ENCODE measurements at regions not wholly inside any gene's neighbourhood (a gene's known extent, or its start where the extent isn't known, plus 50 kb on each side); places are given as distances from the start of the nearest gene placed in this dataset.

DNA sequence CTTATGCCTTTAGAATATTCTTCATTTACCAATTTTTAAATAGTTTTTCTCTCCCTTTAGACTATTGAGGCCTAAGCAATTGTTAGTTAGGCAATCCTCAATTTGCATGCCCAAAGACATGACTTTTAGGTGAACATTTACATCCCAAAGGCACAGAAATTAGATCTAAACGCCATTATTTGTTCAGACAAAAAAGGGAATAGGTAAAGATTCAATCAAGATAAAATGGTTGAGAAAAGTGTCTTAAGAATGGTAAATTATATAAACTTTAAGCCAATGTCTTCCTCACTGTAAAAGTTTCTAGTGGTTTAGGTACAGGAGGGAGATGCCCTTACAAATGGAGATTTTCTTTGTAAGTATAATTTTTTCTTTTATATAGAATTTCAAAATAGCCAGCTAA, 50.2 kb upstream of the MME start:
- no peak for DNase-seq (ENCODE audit: low spot score in 2 of 2)
- H3K9me3 ChIP-seq: peaks cover 0 to 15% of the 10 kb centered on the region in 2 donors
- intact Hi-C loops (cut with DNase I): no loop called here

GRCh38 chr3:155026999-155027591, 53.0 kb upstream of the MME start:
- TF ChIP-seq, protein P1, sequence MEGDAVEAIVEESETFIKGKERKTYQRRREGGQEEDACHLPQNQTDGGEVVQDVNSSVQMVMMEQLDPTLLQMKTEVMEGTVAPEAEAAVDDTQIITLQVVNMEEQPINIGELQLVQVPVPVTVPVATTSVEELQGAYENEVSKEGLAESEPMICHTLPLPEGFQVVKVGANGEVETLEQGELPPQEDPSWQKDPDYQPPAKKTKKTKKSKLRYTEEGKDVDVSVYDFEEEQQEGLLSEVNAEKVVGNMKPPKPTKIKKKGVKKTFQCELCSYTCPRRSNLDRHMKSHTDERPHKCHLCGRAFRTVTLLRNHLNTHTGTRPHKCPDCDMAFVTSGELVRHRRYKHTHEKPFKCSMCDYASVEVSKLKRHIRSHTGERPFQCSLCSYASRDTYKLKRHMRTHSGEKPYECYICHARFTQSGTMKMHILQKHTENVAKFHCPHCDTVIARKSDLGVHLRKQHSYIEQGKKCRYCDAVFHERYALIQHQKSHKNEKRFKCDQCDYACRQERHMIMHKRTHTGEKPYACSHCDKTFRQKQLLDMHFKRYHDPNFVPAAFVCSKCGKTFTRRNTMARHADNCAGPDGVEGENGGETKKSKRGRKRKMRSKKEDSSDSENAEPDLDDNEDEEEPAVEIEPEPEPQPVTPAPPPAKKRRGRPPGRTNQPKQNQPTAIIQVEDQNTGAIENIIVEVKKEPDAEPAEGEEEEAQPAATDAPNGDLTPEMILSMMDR (IDR thresholded peaks at IDR 0.05): no peak
- Histone ChIP-seq H3K4me1 (no peaks in the 10 kb centered on the region), H3K9me3 (peaks cover 0 to 15% of the 10 kb centered on the region in 2 donors), H3K36me3 (no peaks in the 10 kb centered on the region), H3K27ac (no peak overlapping the region), H3K27me3 (no peaks in the 10 kb centered on the region), H3K4me3 (no peak overlapping the region)
- no peak for DNase-seq (ENCODE audit: low spot score in 2 of 2)
- intact Hi-C loops (cut with DNase I): no loop called here

More for the DNA sequence above, 50.2 kb upstream of the MME start:
- H3K36me3 ChIP-seq: no peaks in the 10 kb centered on the region
- H3K4me3 ChIP-seq: no peak overlapping the region
- H3K27ac ChIP-seq: no peak overlapping the region
- TF ChIP-seq, protein P1 (IDR thresholded peaks at IDR 0.05): no peak
- H3K4me1 ChIP-seq: no peaks in the 10 kb centered on the region
- H3K27me3 ChIP-seq: no peaks in the 10 kb centered on the region

- no peak for DNase-seq (ENCODE audit: low spot score in 2 of 2)
- Histone ChIP-seq H3K4me3 (no peak overlapping the region), H3K9me3 (peaks cover 0 to 8% of the 10 kb centered on the region in 2 donors), H3K27me3 (no peaks in the 10 kb centered on the region), H3K27ac (no peak overlapping the region), H3K4me1 (no peaks in the 10 kb centered on the region), H3K36me3 (no peaks in the 10 kb centered on the region)
- TF ChIP-seq, protein P1 (IDR thresholded peaks at IDR 0.05): no peak
- intact Hi-C loops (cut with DNase I): no loop called here
Observed at GRCh38 chr3:155024006-155024638, 56.0 kb upstream of the MME start.

DNA sequence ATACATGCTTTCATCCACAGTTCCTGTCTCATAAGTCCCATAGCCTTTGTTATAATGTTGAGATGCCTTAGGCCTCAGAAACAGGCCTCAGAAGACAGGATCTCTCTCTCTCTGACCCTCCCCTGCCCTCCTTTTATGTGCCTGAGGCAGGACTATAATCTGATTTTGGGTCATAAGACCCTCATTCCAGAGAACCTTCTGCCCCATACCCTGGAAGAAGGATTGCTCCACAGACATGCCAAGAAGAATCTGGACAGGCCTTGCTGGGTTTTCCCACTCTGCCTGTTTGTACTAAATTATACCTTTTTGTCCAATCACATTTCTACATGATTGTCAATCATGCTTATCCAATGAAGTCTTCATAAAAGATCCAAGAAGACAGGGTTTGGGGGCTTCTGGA, 57.2 kb upstream of the MME start:
- intact Hi-C loops (cut with DNase I): no loop called here
- DNase-seq (ENCODE audit: low spot score in 2 of 2): no peak
- Histone ChIP-seq H3K36me3 (no peaks in the 10 kb centered on the region), H3K27me3 (no peaks in the 10 kb centered on the region), H3K9me3 (no peaks in the 10 kb centered on the region), H3K4me1 (no peaks in the 10 kb centered on the region), H3K4me3 (no peak overlapping the region), H3K27ac (no peak overlapping the region)
- TF ChIP-seq, protein P1 (IDR thresholded peaks at IDR 0.05): no peak

- Histone ChIP-seq H3K27me3 (no peaks in the 10 kb centered on the region), H3K4me3 (no peak overlapping the region), H3K27ac (no peak overlapping the region), H3K4me1 (no peaks in the 10 kb centered on the region), H3K9me3 (no peaks in the 10 kb centered on the region), H3K36me3 (no peaks in the 10 kb centered on the region)
- TF ChIP-seq, protein P1 (IDR thresholded peaks at IDR 0.05): no peak
- DNase-seq (ENCODE audit: low spot score in 2 of 2): no peak
- intact Hi-C loops (cut with DNase I): no loop called here
Observed at GRCh38 chr3:155019575-155019974, 60.5 kb upstream of the MME start.
